ENCODE measurements at regions not wholly inside any gene's neighbourhood (a gene's known extent, or its start where the extent isn't known, plus 50 kb on each side); places are given as distances from the start of the nearest gene placed in this dataset.

GRCh38 chr6:68559716-68560115 lies 75.4 kb upstream of the ADGRB3 start:
- TF ChIP-seq TAF1 (IDR thresholded peaks at IDR 0.05; ENCODE audit: borderline replicate concordance, insufficient read depth, low read length) (no peak), POLR2AphosphoS5 (IDR thresholded peaks at IDR 0.05; ENCODE audit: low read depth, low read length) (no peak), SIN3A (IDR thresholded peaks at IDR 0.05; ENCODE audit: borderline replicate concordance, insufficient read depth, low read length) (no peak)
